ENCODE measurements at regions not wholly inside any gene's neighbourhood (a gene's known extent, or its start where the extent isn't known, plus 50 kb on each side); places are given as distances from the start of the nearest gene placed in this dataset.

DNA sequence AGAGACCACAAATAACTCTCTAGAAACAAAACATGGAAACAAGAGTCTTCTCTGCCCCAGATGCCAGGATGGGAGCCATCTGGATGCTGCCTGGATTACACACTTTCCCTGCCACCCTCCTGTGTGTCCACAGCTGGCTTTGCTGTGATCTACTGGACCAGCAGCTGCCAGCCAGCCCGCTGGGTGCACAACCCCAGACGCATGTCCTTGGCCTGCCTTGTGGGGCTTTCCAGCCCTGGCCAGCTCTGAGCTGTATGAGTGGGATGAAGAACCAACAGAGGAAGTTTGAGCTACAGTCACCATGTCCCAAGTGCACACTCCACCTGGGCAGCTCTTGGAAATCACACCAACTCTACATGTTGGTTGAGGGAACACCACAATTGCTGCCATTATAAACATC, 57.0 kb upstream of the TNRC6C start:
- DNase-seq: no peak

DNA sequence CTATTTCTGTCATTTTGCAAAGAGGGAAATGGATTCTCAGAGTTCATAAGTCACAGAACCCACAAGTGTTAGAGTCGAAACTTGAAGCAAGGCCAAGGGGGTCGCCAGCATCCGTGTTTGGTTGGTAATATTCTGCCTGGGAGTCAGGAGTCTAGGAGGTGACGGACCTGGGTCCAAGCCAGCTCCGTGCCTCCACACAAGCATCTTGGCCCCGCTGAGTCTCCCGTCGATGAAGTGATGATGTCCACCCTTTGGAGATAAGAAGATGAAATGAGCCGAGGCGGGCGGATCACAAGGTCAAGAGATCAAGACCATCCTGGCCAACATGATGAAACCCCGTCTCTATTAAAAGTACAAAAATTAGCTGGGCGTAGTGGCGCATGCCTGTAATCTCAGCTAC, 53.2 kb upstream of the TNRC6C start:
- no peak for DNase-seq

DNA sequence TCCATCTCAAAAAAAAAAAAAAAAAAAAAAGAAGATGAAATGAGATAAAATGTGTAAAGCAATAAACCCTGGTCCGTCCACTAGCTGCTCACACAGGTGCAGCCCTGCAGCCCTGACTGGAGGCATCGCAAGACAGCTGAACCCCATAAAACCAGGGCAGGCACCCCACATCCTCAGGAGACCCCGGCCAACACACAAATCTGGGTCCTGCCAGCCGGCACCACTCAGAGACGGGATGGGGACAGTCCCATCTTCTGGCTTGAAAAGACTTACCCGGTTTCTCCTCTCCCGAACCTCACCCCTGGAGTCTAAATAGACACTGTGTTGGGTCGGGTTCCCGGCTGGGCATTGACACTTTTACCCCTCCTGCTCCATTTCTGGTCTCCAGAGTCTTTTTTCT, 52.7 kb upstream of the TNRC6C start:
- no peak for DNase-seq

DNA sequence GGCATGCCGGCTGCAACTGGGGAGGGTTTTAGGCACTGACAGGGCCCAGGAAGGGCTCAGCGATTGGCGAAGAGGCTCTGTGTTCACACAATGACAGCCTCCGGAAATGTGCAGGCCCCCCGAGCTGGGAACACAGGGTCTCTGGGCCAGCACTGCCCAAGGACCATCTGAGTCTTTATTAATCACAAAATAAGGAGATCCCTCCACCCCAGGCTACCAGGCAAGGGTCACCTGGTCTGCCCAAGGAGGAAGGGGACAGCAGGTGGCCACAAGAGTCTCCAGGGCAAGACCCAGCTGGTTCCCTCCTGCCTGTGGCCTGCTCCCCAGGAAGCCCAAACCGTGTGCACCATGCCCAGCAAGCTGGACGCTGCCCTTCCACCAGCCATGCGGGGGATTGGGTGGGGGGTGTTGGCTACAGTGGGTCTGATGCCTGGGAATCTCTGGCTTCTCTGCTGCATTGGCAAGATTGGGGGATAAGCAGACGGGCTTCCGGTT, 52.1 kb upstream of the TNRC6C start:
- DNase-seq: no peak

DNA sequence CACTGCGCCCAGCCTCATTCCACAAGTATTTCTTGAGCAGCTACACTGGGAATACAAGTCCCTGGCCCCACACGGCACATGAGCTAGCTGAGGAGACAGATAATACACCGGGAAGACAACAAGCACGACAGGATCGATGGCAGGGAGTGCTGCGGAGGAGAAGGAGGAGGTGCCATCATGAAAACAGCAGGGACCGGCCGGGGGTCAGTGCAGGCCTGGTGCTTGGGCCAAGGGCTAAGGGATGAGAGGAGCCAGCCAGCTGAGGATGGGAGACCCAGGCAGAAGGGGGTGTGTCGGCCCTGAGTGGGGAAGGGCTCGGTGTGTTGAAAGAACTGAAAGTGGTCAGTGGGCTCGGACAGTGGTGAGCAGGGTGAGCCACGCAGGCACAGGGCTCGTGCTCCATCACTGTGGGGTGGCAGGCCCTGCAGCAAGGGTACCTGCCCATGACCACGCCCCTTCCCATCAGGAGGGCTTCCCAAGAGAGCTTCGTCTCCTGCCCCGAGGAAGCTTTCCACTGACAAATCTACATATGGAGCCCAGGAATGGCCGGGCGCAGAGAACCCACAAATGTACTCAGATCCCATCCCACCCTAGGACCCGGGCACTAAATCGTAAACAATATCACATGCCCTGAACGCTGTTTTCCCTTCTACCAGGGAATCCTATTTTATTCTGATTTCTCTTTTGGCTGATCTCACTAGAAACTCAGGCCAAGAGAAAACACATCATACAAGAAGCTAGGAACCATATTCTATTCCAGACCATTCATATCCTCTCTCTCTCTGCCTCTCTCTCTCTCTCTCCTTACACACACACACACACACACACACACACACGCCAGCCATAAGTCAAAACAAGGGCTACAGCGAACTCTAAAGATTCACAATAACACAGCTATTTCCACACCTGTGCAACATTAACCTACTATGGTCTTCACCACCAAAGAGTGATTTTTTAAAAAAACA, 50.7 kb upstream of the TNRC6C start:
- no peak for DNase-seq

DNA sequence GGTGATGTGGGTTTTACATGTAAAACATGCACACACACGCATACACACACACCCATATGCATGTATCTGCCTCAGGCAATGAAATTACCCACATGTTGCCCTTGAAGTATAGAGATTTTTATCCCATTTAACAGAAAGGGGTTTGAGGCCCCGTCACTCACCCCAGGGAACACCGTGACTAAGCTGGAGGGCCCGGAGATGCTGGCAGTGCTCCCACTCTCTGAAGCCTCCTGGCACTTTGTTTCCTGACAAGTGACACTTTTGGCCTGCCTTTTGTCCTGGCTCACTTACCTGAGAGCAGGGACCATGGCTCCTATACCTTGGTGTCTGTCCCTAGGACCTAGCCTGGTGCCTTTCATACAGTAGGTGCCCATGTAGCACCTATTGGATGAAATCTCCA, 50.0 kb upstream of the TNRC6C start:
- no peak for DNase-seq

All from stimulated activated CD4-positive, alpha-beta T cell treated with anti-CD3 and anti-CD28 coated beads, Interleukin-2, amount 100 ng/mL, for 24 hours (primary cell).